ENCODE measurements at regions not wholly inside any gene's neighbourhood (a gene's known extent, or its start where the extent isn't known, plus 50 kb on each side); places are given as distances from the start of the nearest gene placed in this dataset.
A peak's percentile ranks its signal among the peaks of the same experiment; 100 is the strongest.

DNA sequence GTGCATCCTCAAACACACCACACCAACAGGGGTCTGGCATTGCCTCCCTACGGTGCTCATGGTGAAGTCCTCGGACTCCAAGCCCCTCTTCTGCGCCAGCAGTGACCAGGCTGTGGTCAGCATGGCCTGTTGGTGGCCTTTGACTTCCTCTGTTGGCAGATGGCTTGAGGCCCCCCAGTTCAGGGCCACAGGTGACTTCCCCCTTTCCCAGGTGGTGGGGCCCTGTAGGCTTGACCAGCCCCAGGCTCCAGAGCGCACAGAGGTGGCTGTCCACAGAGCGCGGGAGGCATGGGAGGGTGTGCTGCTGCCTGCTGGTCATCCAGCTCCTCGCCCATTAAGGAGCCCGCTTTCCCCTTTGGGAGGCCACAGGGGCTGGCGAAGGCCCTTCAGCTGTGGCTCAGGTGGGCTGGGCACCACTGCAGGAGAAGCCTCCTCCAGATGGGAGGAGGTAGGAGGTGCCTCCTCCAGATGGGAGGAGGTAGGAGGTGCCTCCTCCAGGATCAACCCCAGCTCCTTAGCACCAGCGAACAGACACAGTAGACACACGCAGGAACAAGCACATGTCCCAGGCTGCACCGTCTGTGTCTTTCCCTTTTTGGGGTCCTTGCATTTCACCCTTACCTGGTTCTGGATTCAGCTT is 52.1 kb upstream of the BHLHE23 start:
- Mint-ChIP-seq H3K9me3 (no peaks in the 10 kb centered on the region), H3K27me3 (ENCODE audit: low read depth) (peaks cover 31% of the 10 kb centered on the region), H3K4me3 (no peak overlapping the region), H3K4me1 (no peaks in the 10 kb centered on the region), H3K36me3 (ENCODE audit: low read depth) (no peaks in the 10 kb centered on the region), H3K27ac (no peak overlapping the region)
- TF ChIP-seq, protein P1, sequence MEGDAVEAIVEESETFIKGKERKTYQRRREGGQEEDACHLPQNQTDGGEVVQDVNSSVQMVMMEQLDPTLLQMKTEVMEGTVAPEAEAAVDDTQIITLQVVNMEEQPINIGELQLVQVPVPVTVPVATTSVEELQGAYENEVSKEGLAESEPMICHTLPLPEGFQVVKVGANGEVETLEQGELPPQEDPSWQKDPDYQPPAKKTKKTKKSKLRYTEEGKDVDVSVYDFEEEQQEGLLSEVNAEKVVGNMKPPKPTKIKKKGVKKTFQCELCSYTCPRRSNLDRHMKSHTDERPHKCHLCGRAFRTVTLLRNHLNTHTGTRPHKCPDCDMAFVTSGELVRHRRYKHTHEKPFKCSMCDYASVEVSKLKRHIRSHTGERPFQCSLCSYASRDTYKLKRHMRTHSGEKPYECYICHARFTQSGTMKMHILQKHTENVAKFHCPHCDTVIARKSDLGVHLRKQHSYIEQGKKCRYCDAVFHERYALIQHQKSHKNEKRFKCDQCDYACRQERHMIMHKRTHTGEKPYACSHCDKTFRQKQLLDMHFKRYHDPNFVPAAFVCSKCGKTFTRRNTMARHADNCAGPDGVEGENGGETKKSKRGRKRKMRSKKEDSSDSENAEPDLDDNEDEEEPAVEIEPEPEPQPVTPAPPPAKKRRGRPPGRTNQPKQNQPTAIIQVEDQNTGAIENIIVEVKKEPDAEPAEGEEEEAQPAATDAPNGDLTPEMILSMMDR (IDR thresholded peaks at IDR 0.05; ENCODE audit: unreplicated experiment in 3 of 3) = no peak

GRCh38 chr20:63057171-63058117 is 50.7 kb upstream of the BHLHE23 start:
- H3K4me3 Mint-ChIP-seq = no peak overlapping the region
- H3K9me3 Mint-ChIP-seq = no peaks in the 10 kb centered on the region
- peaks cover 33% of the 10 kb centered on the region for H3K27me3 Mint-ChIP-seq (ENCODE audit: low read depth)
- TF ChIP-seq, protein P1 (IDR thresholded peaks at IDR 0.05; ENCODE audit: unreplicated experiment in 3 of 3) = no peak
- no peaks in the 10 kb centered on the region for H3K36me3 Mint-ChIP-seq (ENCODE audit: low read depth)
- no peak overlapping the region for H3K27ac Mint-ChIP-seq
- H3K4me1 Mint-ChIP-seq = no peaks in the 10 kb centered on the region

DNA sequence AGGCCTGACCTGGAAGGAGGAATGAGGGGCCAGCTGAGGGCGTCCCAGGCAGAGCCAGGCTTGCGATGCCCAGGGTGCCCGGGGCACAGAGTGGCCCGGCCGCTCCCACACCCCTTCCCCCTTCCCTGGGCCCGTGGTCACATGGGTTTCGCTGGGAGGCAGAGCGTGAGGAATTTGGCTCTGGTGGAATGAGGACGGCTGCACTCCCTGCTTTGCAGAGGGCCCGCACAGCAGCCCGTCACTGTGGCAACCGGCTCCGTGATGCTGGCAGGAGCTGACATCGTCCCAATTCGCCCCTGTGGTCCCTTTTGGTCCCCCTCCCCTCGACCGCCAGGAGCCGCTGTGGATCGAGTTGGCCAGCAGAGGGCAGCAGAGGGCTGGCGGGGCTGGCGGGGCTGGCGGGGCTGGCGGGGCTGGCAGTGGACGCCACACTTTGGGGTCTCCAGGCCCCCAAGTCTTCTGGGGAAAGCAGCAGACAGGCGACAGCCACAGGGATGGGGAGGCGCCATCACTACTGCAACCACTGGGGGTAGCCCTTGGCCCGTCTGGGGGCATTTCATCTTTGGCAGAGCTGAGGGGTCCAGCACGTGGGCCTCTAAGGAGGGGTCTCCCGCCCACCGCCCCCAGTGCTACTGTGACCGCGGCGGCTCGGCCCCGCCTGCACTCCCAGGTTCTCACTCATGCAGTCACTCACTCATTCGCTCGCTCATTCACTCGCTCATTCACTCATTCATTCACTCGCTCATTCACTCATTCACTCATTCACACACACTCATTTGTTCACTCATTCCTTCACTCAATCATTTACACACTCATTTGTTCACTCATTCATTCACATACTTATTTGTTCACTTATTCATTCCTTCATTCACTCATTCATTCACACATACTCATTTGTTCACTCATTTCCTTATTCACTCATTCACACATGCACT is 49.7 kb upstream of the BHLHE23 start:
- Mint-ChIP-seq H3K9me3 (no peaks in the 10 kb centered on the region), H3K4me1 (no peaks in the 10 kb centered on the region), H3K4me3 (no peak overlapping the region), H3K36me3 (ENCODE audit: low read depth) (no peaks in the 10 kb centered on the region), H3K27me3 (ENCODE audit: low read depth) (peaks cover 32% of the 10 kb centered on the region), H3K27ac (no peak overlapping the region)
- TF ChIP-seq, protein P1 (IDR thresholded peaks at IDR 0.05; ENCODE audit: unreplicated experiment in 3 of 3) = peak; percentile 82 to 94 (median 93)
